NB4 (cell line): ENCODE measurements at regions not wholly inside any gene's neighbourhood (a gene's known extent, or its start where the extent isn't known, plus 50 kb on each side); places are given as distances from the start of the nearest gene placed in this dataset.

Experiments used
- DNase-seq: peaks from one replicate; pipeline ENCODE4 v3.0.0; 2010; ENCODE audit warnings: low read depth
- H3K4me3 ChIP-seq: one replicate; pipeline ENCODE4 v1.5.1; 2011; ENCODE audit warnings: mild to moderate bottlenecking, low read depth, low read length, moderate library complexity
- CTCF ChIP-seq: IDR thresholded peaks from one replicate; pipeline ENCODE4 v1.5.1; 2012; ENCODE audit warnings: low read depth, low read length
- MAX ChIP-seq: IDR thresholded peaks from 2 replicates; pipeline ENCODE4 v1.6.1; 2011; ENCODE audit warnings: low read depth, low read length
- MYC ChIP-seq: IDR thresholded peaks from 2 replicates; pipeline ENCODE4 v1.6.1; 2011; ENCODE audit warnings: low read depth, low read length
- POLR2A ChIP-seq: IDR thresholded peaks from 2 replicates; pipeline ENCODE4 v1.6.1; 2011; ENCODE audit warnings: mild to moderate bottlenecking; ENCODE audit not compliant: insufficient read length; ENCODE audit errors: extremely low read depth

GRCh38 chr1:79928901-79929300 is 922.4 kb upstream of the ADGRL4 start:
- no peak for DNase-seq
- TF ChIP-seq MAX = no peak
- no peak for TF ChIP-seq MYC
- no peak for TF ChIP-seq POLR2A
- TF ChIP-seq CTCF = no peak
- no peak overlapping the region for H3K4me3 ChIP-seq

GRCh38 chr1:79920960-79921669 is 914.6 kb upstream of the ADGRL4 start:
- TF ChIP-seq POLR2A (no peak), MYC (no peak), MAX (no peak), CTCF (no peak)
- H3K4me3 ChIP-seq = no peak overlapping the region
- DNase-seq = no peak

- no peak for DNase-seq
- TF ChIP-seq POLR2A = no peak
- no peak overlapping the region for H3K4me3 ChIP-seq
These were observed 908.4 kb upstream of the ADGRL4 start for GRCh38 chr1:79914896-79915295.

- no peak for DNase-seq
- H3K4me3 ChIP-seq = no peak overlapping the region
- TF ChIP-seq POLR2A (no peak), CTCF (no peak), MAX (no peak), MYC (no peak)
These were observed 906.3 kb upstream of the ADGRL4 start for GRCh38 chr1:79912813-79913212.

- TF ChIP-seq CTCF (no peak), POLR2A (no peak), MAX (no peak), MYC (no peak)
- no peak for DNase-seq
These were observed 896.8 kb upstream of the ADGRL4 start for GRCh38 chr1:79903321-79903720.

GRCh38 chr1:79902418-79902817 is 895.9 kb upstream of the ADGRL4 start:
- no peak for DNase-seq
- TF ChIP-seq MYC (no peak), CTCF (no peak), POLR2A (no peak), MAX (no peak)
- no peak overlapping the region for H3K4me3 ChIP-seq

More at GRCh38 chr1:79903321-79903720, 896.8 kb upstream of the ADGRL4 start:
- H3K4me3 ChIP-seq = no peak overlapping the region
